ENCODE measurements at regions not wholly inside any gene's neighbourhood (a gene's known extent, or its start where the extent isn't known, plus 50 kb on each side); places are given as distances from the start of the nearest gene placed in this dataset.

DNA sequence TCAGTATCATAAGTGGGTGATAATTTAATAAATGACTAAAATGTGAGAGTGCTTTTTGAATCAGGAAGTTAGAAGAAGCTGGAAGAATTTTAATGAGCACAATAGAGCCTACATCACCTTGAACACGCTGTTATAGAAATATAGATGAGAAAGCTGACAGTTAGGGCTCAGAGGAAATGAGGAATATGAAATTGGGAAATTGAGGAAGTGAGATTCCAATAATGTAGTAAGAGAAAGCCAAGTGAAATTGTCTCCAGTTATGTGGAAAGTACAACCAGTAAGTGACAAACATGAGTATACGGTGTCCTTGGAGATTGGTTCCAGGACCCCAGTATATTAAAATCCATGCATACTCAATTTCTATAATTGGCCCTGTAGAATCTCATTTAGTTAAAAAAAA lies 235.9 kb upstream of the FAM174A start:
- Histone ChIP-seq H4K5ac (ENCODE audit: insufficient read length, low read depth, low read length) (no peak overlapping the region), H3K79me2 (ENCODE audit: control insufficient read depth in 1 of 2, insufficient read depth in 2 of 2, low read length in 2 of 2) (no peaks in the 10 kb centered on the region), H3K4me2 (ENCODE audit: insufficient read depth in 1 of 2, low read depth in 2 of 2, low read length in 2 of 2) (no peak overlapping the region), H3K36me3 (ENCODE audit: control insufficient read depth in 2 of 4, insufficient read depth in 4 of 4, low read length in 3 of 4) (no peaks in the 10 kb centered on the region), H4K20me1 (replicated peaks in 1 of 2; ENCODE audit: control insufficient read depth in 1 of 2, insufficient read depth in 2 of 2, low read length in 2 of 2) (no peaks in the 10 kb centered on the region), H2BK15ac (ENCODE audit: low read length) (no peak overlapping the region), H2AK5ac (ENCODE audit: low read depth, low read length) (no peak overlapping the region), H3K23me2 (ENCODE audit: low read depth, low read length) (no peaks in the 10 kb centered on the region), H2BK5ac (ENCODE audit: low read depth, low read length) (no peak overlapping the region), H3K27me3 (replicated peaks in 1 of 4; ENCODE audit: control insufficient read depth in 3 of 4, extremely low read depth in 1 of 4, insufficient read depth in 3 of 4, low read length in 3 of 4) (no peaks in the 10 kb centered on the region), H2AFZ (ENCODE audit: low read length) (no peak overlapping the region), H3K14ac (ENCODE audit: insufficient read length) (no peak overlapping the region), H4K8ac (ENCODE audit: extremely low read depth, insufficient read depth, low read length) (no peak overlapping the region), H3K79me1 (ENCODE audit: low read depth, low read length) (no peaks in the 10 kb centered on the region), H2BK12ac (ENCODE audit: low read depth, low read length) (no peak overlapping the region), H3K9ac (replicated peaks in 1 of 4; ENCODE audit: extremely low read depth in 1 of 4, low read depth in 3 of 4, low read length in 3 of 4) (no peak overlapping the region), H2BK120ac (replicated peaks; ENCODE audit: low read depth, low read length) (no peak overlapping the region), H3K4ac (replicated peaks; ENCODE audit: insufficient read length, low read depth, low read length) (no peak overlapping the region), H3K27ac (ENCODE audit: low read depth, low read length) (no peak overlapping the region), H3K23ac (ENCODE audit: insufficient read length) (no peak overlapping the region), H3K4me1 (replicated peaks in 1 of 4; ENCODE audit: control insufficient read depth in 3 of 4, insufficient read depth in 4 of 4, low read length in 3 of 4) (no peaks in the 10 kb centered on the region), H3K9me3 (ENCODE audit: insufficient read depth in 2 of 2, low read depth in 1 of 2, low read length in 1 of 2) (no peaks in the 10 kb centered on the region), H3K56ac (replicated peaks; ENCODE audit: insufficient read length, low read depth, low read length) (no peak overlapping the region), H3K18ac (ENCODE audit: extremely low read depth, low read length) (no peak overlapping the region), H4K91ac (replicated peaks; ENCODE audit: insufficient read length, low read length) (no peak overlapping the region), H3K4me3 (ENCODE audit: extremely low read depth in 1 of 4, insufficient read depth in 2 of 4, low read depth in 3 of 4, low read length in 4 of 4) (no peak overlapping the region), H2BK20ac (ENCODE audit: low read length) (no peak overlapping the region)
- no peak for FAIRE-seq
- ChIA-PET CTCF (ENCODE audit: partially characterized antibody) (no interaction called here), POLR2A (ENCODE audit: partially characterized antibody) (no interaction called here)
- TF ChIP-seq, protein P1, sequence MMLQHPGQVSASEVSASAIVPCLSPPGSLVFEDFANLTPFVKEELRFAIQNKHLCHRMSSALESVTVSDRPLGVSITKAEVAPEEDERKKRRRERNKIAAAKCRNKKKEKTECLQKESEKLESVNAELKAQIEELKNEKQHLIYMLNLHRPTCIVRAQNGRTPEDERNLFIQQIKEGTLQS (IDR thresholded peaks at IDR 0.05; ENCODE audit: insufficient read depth, low read depth, low read length) = no peak
- no peak for DNase-seq (ENCODE audit: low read depth in 1 of 2, low spot score in 2 of 2)
- WGBS, 2 experiments (ENCODE audit: extremely low coverage in 1 of 2, insufficient coverage in 1 of 2, insufficient read length in 1 of 2, insufficient replicate concordance in 2 of 2, low coverage in 1 of 2, low lambda C conversion rate in 2 of 2, missing lambda C conversion rate in 1 of 2) = 100% methylated on average over 2 of the region's 2 CpGs; no CpG with 5 or more reads in 1 of the 2 experiments

Data from H1 (cell line).